ENCODE measurements at regions not wholly inside any gene's neighbourhood (a gene's known extent, or its start where the extent isn't known, plus 50 kb on each side); places are given as distances from the start of the nearest gene placed in this dataset.

GRCh38 chr7:25876092-25876491, 275.9 kb upstream of the NFE2L3 start:
- Histone ChIP-seq H3K9me3 (replicated peaks) (no peaks in the 10 kb centered on the region), H3K36me3 (no peaks in the 10 kb centered on the region), H3K4me1 (no peaks in the 10 kb centered on the region), H3K27me3 (ENCODE audit: low read depth) (peaks cover 100% of the 10 kb centered on the region), H3K27ac (replicated peaks) (no peak overlapping the region), H3K4me3 (no peak overlapping the region)
- TF ChIP-seq CTCF (IDR thresholded peaks at IDR 0.05; ENCODE audit: borderline replicate concordance), result no peak
- no peak for DNase-seq
- intact Hi-C loops (cut with micrococcal nuclease), result no loop called here

GRCh38 chr7:25877802-25878789, 273.9 kb upstream of the NFE2L3 start:
- Histone ChIP-seq H3K4me3 (no peak overlapping the region), H3K4me1 (no peaks in the 10 kb centered on the region), H3K9me3 (replicated peaks) (no peaks in the 10 kb centered on the region), H3K27me3 (ENCODE audit: low read depth) (peaks cover 99% of the 10 kb centered on the region), H3K27ac (replicated peaks) (no peak overlapping the region), H3K36me3 (no peaks in the 10 kb centered on the region)
- DNase-seq, result no peak
- TF ChIP-seq CTCF (IDR thresholded peaks at IDR 0.05; ENCODE audit: borderline replicate concordance), result no peak
- intact Hi-C loops (cut with micrococcal nuclease), result no loop called here

GRCh38 chr7:25879799-25880198, 272.2 kb upstream of the NFE2L3 start:
- no peak for TF ChIP-seq CTCF (IDR thresholded peaks at IDR 0.05; ENCODE audit: borderline replicate concordance)
- H3K4me3 ChIP-seq, result no peak overlapping the region
- H3K9me3 ChIP-seq (replicated peaks), result no peaks in the 10 kb centered on the region
- no peak overlapping the region for H3K27ac ChIP-seq (replicated peaks)
- no peaks in the 10 kb centered on the region for H3K4me1 ChIP-seq
- peaks cover 99% of the 10 kb centered on the region for H3K27me3 ChIP-seq (ENCODE audit: low read depth)
- DNase-seq, result no peak
- no peaks in the 10 kb centered on the region for H3K36me3 ChIP-seq
- intact Hi-C loops (cut with micrococcal nuclease), result no loop called here

- peaks cover under 1% of the 10 kb centered on the region for H3K4me1 ChIP-seq
- intact Hi-C loops (cut with micrococcal nuclease), result no loop called here
- peaks cover 98% of the 10 kb centered on the region for H3K27me3 ChIP-seq (ENCODE audit: low read depth)
Observed at GRCh38 chr7:25881317-25882037, 270.5 kb upstream of the NFE2L3 start.

More at GRCh38 chr7:25881317-25882037, 270.5 kb upstream of the NFE2L3 start:
- no peak for DNase-seq
- TF ChIP-seq CTCF (IDR thresholded peaks at IDR 0.05; ENCODE audit: borderline replicate concordance), result no peak
- Histone ChIP-seq H3K4me3 (no peak overlapping the region), H3K36me3 (no peaks in the 10 kb centered on the region), H3K27ac (replicated peaks) (no peak overlapping the region), H3K9me3 (replicated peaks) (no peaks in the 10 kb centered on the region)

Data from left ventricle myocardium inferior (tissue), 1 donor.